GM12878 (cell line): ENCODE measurements at regions not wholly inside any gene's neighbourhood (a gene's known extent, or its start where the extent isn't known, plus 50 kb on each side); places are given as distances from the start of the nearest gene placed in this dataset.
A peak's percentile ranks its signal among the peaks of the same experiment; 100 is the strongest.

ENCODE experiments used
- ATAC-seq: fragments of 200-7000 bp; cut with Tn5 transposase; 3 replicates; pipeline ENCODE4 v1.9.1; 2020; ENCODE audit warnings: mild to moderate bottlenecking, moderate library complexity
- BruUV-seq: library from RNA; stranded (reverse); fragments of 400-500 nt; replicated peaks from 2 replicates; lab custom pipeline; 2021; lab: Mats Ljungman, UMichigan
- CTCF ChIA-PET: fragments of 300-600 bp; sonication (Branson Sonifier 250); formaldehyde crosslinking; extraction: SDS; loops from one replicate; lab custom pipeline; 2021; ENCODE audit warnings: inconsistent platforms; lab: Yijun Ruan, JAX
- POLR2A ChIA-PET: fragments of 350-600 bp; formaldehyde crosslinking; extraction: SDS; loops from one replicate; lab custom pipeline; 2021; ENCODE audit warnings: inconsistent platforms; lab: Charles Lee
- RAD21 ChIA-PET: fragments of 300-600 bp; sonication (Branson Sonifier 250); formaldehyde crosslinking; loops from one replicate; lab custom pipeline; 2023; ENCODE audit warnings: antibody characterized with exemption; ENCODE audit not compliant: unreplicated experiment; lab: Charles Lee
- SMC1A ChIA-PET: fragments of 300-600 bp; sonication (Branson Sonifier 250); formaldehyde crosslinking; loops from one replicate; lab custom pipeline; 2023; ENCODE audit not compliant: unreplicated experiment, uncharacterized antibody; lab: Charles Lee
- DNase-seq: peaks from one replicate; pipeline ENCODE4 v3.0.0-alpha.2; 2011; ENCODE audit warnings: low read depth, low spot score
- FAIRE-seq: peaks from 3 replicates; lab custom pipeline; 2011; peaks lifted over from hg19 to GRCh38; lab: Jason Lieb, UNC
- H2AFZ ChIP-seq: 2 replicates; pipeline ENCODE4 v1.6.0; 2011; ENCODE audit warnings: low read depth, low read length, control low read depth; ENCODE audit not compliant: control insufficient read depth
- H3K27ac ChIP-seq: 2 replicates; pipeline ENCODE4 v1.5.1; 2011; ENCODE audit warnings: control low read depth; ENCODE audit not compliant: control insufficient read depth, insufficient read depth
- H3K27me3 ChIP-seq, 2 experiments: replicated peaks in 1 of 2; 2 replicates each; pipeline versions ENCODE4 v1.6.0 to v1.6.1; 2011; ENCODE audit warnings: low read length in 1 of 2; ENCODE audit not compliant: control insufficient read depth in 2 of 2, insufficient read depth in 2 of 2
- H3K36me3 ChIP-seq, 2 experiments: 2 replicates each; pipeline ENCODE4 v1.5.1; 2011; ENCODE audit warnings: low read length in 1 of 2; ENCODE audit not compliant: control insufficient read depth in 2 of 2, insufficient read depth in 2 of 2
- H3K4me1 ChIP-seq: 2 replicates; pipeline ENCODE4 v1.6.1; 2011; ENCODE audit warnings: mild to moderate bottlenecking, low read length, moderate library complexity, mixed read lengths; ENCODE audit not compliant: control insufficient read depth, insufficient read depth
- H3K4me2 ChIP-seq: 2 replicates; pipeline ENCODE4 v1.6.0; 2011; ENCODE audit warnings: control low read depth; ENCODE audit not compliant: control insufficient read depth, insufficient read depth
- H3K4me3 ChIP-seq: fragments of 200-600 bp; sonication (generic); 2 replicates; pipeline ENCODE4 v1.5.1; 2016
- H3K79me2 ChIP-seq: 2 replicates; pipeline ENCODE4 v1.6.0; 2011; ENCODE audit warnings: low read length; ENCODE audit not compliant: control insufficient read depth, insufficient read depth
- H3K9ac ChIP-seq: 2 replicates; pipeline ENCODE4 v1.8.0; 2011; ENCODE audit warnings: low read length, control low read depth, mixed read lengths; ENCODE audit not compliant: control insufficient read depth, insufficient read depth
- H3K9me3 ChIP-seq: replicated peaks from 3 replicates; pipeline ENCODE4 v1.5.1; 2011; ENCODE audit warnings: mild to moderate bottlenecking, low read length; ENCODE audit not compliant: control insufficient read depth, insufficient read depth
- H4K20me1 ChIP-seq: 2 replicates; pipeline ENCODE4 v1.6.0; 2011; ENCODE audit not compliant: control insufficient read depth, insufficient read depth
- ATF7 ChIP-seq: fragments of 450-650 bp; IDR thresholded peaks from 2 replicates; pipeline ENCODE4 v1.6.1; 2016; ENCODE audit warnings: low read depth, mild to moderate bottlenecking
- CTCF ChIP-seq, 3 experiments: IDR thresholded peaks in 2 of 3; conservative IDR thresholded peaks in 1 of 3; 2 replicates each; pipeline ENCODE4 v1.5.1; 2011; ENCODE audit warnings: low read depth in 3 of 3, low read length in 3 of 3, mild to moderate bottlenecking in 3 of 3, control low read depth in 2 of 3, moderate library complexity in 2 of 3, inconsistent platforms in 1 of 3, mixed read lengths in 1 of 3; ENCODE audit not compliant: control insufficient read depth in 2 of 3, insufficient read depth in 1 of 3; ENCODE audit errors: extremely low read depth in 1 of 3
- FOXK2 ChIP-seq: fragments of 450-650 bp; IDR thresholded peaks from 2 replicates; pipeline ENCODE4 v1.6.1; 2017; ENCODE audit warnings: mild to moderate bottlenecking, moderate library complexity
- GABPA ChIP-seq: IDR thresholded peaks from 2 replicates; pipeline ENCODE4 v1.6.1; 2014; ENCODE audit warnings: antibody characterized with exemption, low read depth, mild to moderate bottlenecking, inconsistent platforms
- KDM1A ChIP-seq: fragments of 200-600 bp; sonication (generic); IDR thresholded peaks from 2 replicates; pipeline ENCODE4 v1.6.1; 2016; ENCODE audit warnings: borderline replicate concordance
- RAD21 ChIP-seq: IDR thresholded peaks from 2 replicates; pipeline ENCODE4 v1.6.1; 2011; ENCODE audit warnings: mild to moderate bottlenecking, low read depth, low read length, moderate library complexity; ENCODE audit not compliant: insufficient read depth
- SMARCA5 ChIP-seq: fragments of 450-650 bp; IDR thresholded peaks from 2 replicates; pipeline ENCODE4 v1.6.1; 2017; ENCODE audit warnings: mild to moderate bottlenecking
- STAT3 ChIP-seq: IDR thresholded peaks from 2 replicates; pipeline ENCODE4 v1.6.1; 2011; ENCODE audit warnings: low read depth, low read length, improper control_type of control experiment
- WGBS: methylation state at CpG from one replicate; pipeline ENCODE4 v1.1.6; 2016; ENCODE audit warnings: low lambda C conversion rate; ENCODE audit not compliant: insufficient replicate concordance, insufficient coverage; ENCODE audit errors: missing lambda C conversion rate; 5-methylcytosine and 5-hydroxymethylcytosine counted together
- in situ Hi-C: fragments of 300-500 bp; cut with MboI; formaldehyde crosslinking; loops from 9 replicates; pipeline ENCODE4 v1.14.3; 2018; ENCODE audit warnings: mixed read lengths
- intact Hi-C: fragments of 100-400 bp; cut with micrococcal nuclease; formaldehyde crosslinking; loops from one replicate; pipeline ENCODE4 v1.14.2; 2022; ENCODE audit not compliant: unreplicated experiment
- TF ChIP-seq, protein P1 (sequence below): IDR thresholded peaks from 2 replicates; pipeline ENCODE4 v1.6.1; 2012; ENCODE audit warnings: low read depth, low read length, improper control_type of control experiment
- TF ChIP-seq, protein P2 (sequence below): IDR thresholded peaks from 2 replicates; pipeline ENCODE4 v1.6.1; 2011; ENCODE audit warnings: low read depth, low read length, improper control_type of control experiment, borderline replicate concordance

DNA sequence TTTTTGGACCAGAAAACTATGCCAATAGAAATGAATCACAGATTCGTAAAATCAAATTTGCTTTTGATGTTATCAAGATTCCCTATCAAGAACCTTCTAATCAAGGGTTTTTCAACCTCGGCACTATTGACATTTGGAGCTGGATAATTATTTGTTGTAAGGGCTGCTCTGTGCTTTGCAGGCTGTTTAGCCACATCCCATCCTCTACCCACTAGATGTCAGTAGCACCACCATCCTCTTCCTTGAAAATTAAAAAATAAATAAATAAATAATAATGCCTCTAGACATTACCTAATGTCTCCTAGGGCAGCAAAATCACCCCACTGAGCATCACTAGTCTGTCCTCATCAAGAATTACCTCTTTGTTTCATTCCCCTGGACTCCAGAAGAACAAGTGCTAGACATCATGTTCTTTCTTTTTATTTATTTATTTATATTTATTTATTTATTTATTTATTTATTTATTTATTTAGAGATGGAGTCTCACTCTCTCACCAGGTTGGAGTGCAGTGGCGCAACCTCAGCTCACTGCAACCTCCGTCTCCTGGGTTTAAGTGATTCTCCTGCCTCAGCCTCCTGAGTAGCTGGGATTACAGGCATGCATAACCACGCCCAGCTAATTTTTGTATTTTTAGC is 744.7 kb downstream of the KCNA4 start:
- TF ChIP-seq CTCF (IDR thresholded peaks at IDR 0.05 in 2 of 3, conservative IDR thresholded peaks at IDR 0.05 in 1 of 3; ENCODE audit: control insufficient read depth in 2 of 3, extremely low read depth in 1 of 3, insufficient read depth in 1 of 3, low read depth in 3 of 3, low read length in 3 of 3) (peak in 2 of 3 experiments; percentile 9 to 31; a peak in 1 of 6 replicates), RAD21 (0 out of 2 replicates have a peak, but pooled peaks have one; percentile 17), FOXK2 (no peak), KDM1A (no peak), ATF7 (no peak), GABPA (no peak), STAT3 (no peak), SMARCA5 (no peak)
- TF ChIP-seq, protein P1, sequence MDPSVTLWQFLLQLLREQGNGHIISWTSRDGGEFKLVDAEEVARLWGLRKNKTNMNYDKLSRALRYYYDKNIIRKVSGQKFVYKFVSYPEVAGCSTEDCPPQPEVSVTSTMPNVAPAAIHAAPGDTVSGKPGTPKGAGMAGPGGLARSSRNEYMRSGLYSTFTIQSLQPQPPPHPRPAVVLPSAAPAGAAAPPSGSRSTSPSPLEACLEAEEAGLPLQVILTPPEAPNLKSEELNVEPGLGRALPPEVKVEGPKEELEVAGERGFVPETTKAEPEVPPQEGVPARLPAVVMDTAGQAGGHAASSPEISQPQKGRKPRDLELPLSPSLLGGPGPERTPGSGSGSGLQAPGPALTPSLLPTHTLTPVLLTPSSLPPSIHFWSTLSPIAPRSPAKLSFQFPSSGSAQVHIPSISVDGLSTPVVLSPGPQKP: no peak
- TF ChIP-seq, protein P2, sequence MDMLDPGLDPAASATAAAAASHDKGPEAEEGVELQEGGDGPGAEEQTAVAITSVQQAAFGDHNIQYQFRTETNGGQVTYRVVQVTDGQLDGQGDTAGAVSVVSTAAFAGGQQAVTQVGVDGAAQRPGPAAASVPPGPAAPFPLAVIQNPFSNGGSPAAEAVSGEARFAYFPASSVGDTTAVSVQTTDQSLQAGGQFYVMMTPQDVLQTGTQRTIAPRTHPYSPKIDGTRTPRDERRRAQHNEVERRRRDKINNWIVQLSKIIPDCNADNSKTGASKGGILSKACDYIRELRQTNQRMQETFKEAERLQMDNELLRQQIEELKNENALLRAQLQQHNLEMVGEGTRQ: no peak
- ATAC-seq: peak; percentile 75
- ChIA-PET RAD21 (interaction anchor here (1.0 to 2.5 kb wide), 2 partner anchors 57 to 63 kb away, joined by 4 to 21 read pairs; no protein-coding TSS in a partner anchor), SMC1A (interaction anchor here (0.6 to 5.6 kb wide), 7 partner anchors 12 to 407 kb away, joined by 3 to 65 read pairs (median 3); no protein-coding TSS in a partner anchor), POLR2A (no interaction called here), CTCF (interaction anchor here (0.6 to 8.1 kb wide), 9 partner anchors 12 to 1573 kb away, joined by 3 to 85 read pairs (median 4); no protein-coding TSS in a partner anchor)
- intact Hi-C loops (loop anchor here (5.0 kb wide), 1 partner anchor 60 kb away; no protein-coding TSS in a partner anchor), in situ Hi-C loops (no loop called here)
- Histone ChIP-seq H3K4me1 (no peaks in the 10 kb centered on the region), H3K27ac (no peak overlapping the region), H3K9me3 (no peaks in the 10 kb centered on the region), H3K4me2 (no peak overlapping the region), H4K20me1 (no peaks in the 10 kb centered on the region), H3K79me2 (no peaks in the 10 kb centered on the region), H3K4me3 (no peak overlapping the region), H2AFZ (no peak overlapping the region), H3K9ac (no peak overlapping the region), H3K36me3 (no peaks in the 10 kb centered on the region), H3K27me3 (no peaks in the 10 kb centered on the region)
- no peak for FAIRE-seq
- DNase-seq: no peak
- BruUV-seq: no TSS peak
- 27% methylated on average over 5 of the region's 5 CpGs for WGBS
